ENCODE measurements at regions not wholly inside any gene's neighbourhood (a gene's known extent, or its start where the extent isn't known, plus 50 kb on each side); places are given as distances from the start of the nearest gene placed in this dataset.

GRCh38 chrX:139126493-139126892, 404.0 kb upstream of the F9 start (continued):
- TF ChIP-seq ATF7 (IDR thresholded peaks at IDR 0.05), result no peak
- no peak for TF ChIP-seq ATF7 (CRISPR knock-in tag; IDR thresholded peaks at IDR 0.05)
- TF ChIP-seq SMC3 (IDR thresholded peaks at IDR 0.05; ENCODE audit: low read length), result peak; percentile 12; the same call in 1 of the 2 replicates
- no peak for TF ChIP-seq MTF2 (CRISPR knock-in tag; IDR thresholded peaks at IDR 0.05; ENCODE audit: borderline replicate concordance)
- no peak for TF ChIP-seq TAF1 (CRISPR knock-in tag; IDR thresholded peaks at IDR 0.05)
- TF ChIP-seq TCF7L2 (IDR thresholded peaks at IDR 0.05; ENCODE audit: low read depth, low read length), result no peak
- no peak for TF ChIP-seq ZZZ3 (CRISPR knock-in tag; IDR thresholded peaks at IDR 0.05; ENCODE audit: borderline replicate concordance)
- TF ChIP-seq ATF4 (CRISPR knock-in tag; IDR thresholded peaks at IDR 0.05), result no peak
- no peak for TF ChIP-seq CEBPZ (IDR thresholded peaks at IDR 0.05; ENCODE audit: low read length)
- no peak for TF ChIP-seq MTERF4 (CRISPR knock-in tag; IDR thresholded peaks at IDR 0.05)
- TF ChIP-seq ZNF616 (CRISPR knock-in tag; IDR thresholded peaks at IDR 0.05; ENCODE audit: low read depth), result no peak

All from HepG2 (cell line).